ENCODE measurements at regions not wholly inside any gene's neighbourhood (a gene's known extent, or its start where the extent isn't known, plus 50 kb on each side); places are given as distances from the start of the nearest gene placed in this dataset.

DNA sequence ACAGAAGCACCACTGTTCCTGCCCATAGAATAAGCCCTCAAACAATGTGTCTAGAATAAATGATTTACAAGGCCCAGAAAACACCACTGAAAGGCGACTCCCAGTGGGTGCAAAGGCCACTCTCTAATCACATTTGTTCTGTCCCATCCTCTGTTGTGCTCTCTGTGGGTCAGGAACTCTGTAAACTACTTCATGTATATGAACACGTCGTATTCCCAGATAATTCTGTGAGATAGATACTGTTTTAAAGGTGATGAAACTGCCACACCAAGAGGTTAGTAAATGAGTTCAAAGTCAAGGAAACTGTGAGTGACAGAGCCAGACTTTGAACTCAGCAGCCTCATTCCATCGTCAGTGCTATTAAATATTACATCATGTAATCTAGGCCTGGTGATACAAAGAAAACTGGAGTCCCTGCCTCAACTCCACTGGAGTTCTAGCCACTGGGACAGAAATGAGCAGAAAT, 269.7 kb upstream of the DCC start:
- Histone ChIP-seq H3K9me3 (ENCODE audit: control insufficient read depth, low read length) (no peaks in the 10 kb centered on the region), H3K27ac (ENCODE audit: low read length) (no peak overlapping the region), H3K27me3 (ENCODE audit: control insufficient read depth, insufficient read depth) (no peaks in the 10 kb centered on the region), H3K4me1 (ENCODE audit: control insufficient read depth, insufficient read depth, low read length) (no peaks in the 10 kb centered on the region), H3K4me3 (ENCODE audit: low read length) (no peak overlapping the region)
- DNase-seq (no peak), ATAC-seq (no peak)
- WGBS = 51% methylated on average over 4 of the region's 4 CpGs
- intact Hi-C loops (cut with DNase I) = no loop called here

DNA sequence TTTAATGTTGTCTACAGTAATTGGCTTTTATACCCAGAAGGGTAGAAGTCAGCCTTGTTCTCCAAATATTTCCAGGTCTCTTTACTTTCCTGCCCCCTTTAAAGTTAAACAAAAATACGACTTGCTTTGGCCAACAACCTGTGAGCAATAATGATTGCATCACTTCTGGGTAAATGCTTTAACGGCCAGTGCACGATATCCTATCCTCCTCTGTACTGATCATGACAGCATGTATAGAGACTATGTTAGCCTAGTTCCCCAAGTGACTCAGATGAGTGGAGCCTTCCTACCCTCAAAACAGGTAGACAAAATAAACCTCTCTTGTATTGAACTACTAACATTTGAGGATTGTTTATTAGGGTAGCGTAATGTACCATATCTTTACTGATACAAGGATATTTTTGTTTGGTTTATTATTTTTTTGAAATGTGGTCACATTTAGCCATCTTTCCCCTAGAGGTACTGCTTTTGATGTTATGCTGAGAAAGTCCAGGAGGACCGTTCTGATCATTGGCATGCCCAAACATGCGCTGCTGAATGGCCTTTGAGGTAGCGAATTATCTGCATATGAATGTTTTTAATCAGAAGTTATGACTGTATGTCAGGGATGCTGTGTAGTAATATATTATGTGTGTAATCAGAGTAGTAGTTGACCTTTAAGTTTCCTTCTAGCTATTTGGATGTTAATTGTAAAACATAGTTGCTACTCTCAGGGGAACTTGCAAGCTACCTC, 262.6 kb upstream of the DCC start:
- Histone ChIP-seq H3K9me3 (ENCODE audit: control insufficient read depth, low read length) (no peaks in the 10 kb centered on the region), H3K27ac (ENCODE audit: low read length) (no peak overlapping the region), H3K4me1 (ENCODE audit: control insufficient read depth, insufficient read depth, low read length) (no peaks in the 10 kb centered on the region), H3K27me3 (ENCODE audit: control insufficient read depth, insufficient read depth) (no peaks in the 10 kb centered on the region), H3K4me3 (ENCODE audit: low read length) (no peak overlapping the region)
- no peak for DNase-seq
- no peak for ATAC-seq
- intact Hi-C loops (cut with DNase I) = no loop called here
- 87% methylated on average over 7 of the region's 7 CpGs for WGBS

DNA sequence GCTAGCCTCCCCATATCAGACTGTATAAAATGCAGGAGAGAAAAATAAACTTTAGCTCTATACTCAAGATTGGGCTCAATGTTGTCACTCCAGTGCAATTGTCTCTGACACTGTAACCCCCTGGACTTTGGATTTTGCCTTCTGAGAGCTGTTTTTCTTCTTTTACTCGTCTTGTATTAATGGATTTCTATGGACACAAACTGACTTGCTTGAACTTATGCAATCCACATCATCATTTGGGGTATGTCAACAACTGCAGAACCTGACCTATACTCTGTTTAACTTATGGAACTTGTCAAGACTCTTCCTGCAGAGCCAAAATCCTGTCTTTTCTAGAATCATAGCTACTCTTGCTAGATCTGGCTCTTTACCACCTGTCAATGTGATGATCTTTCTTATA, 257.8 kb upstream of the DCC start:
- DNase-seq = no peak
- H3K27me3 ChIP-seq (ENCODE audit: control insufficient read depth, insufficient read depth) = no peaks in the 10 kb centered on the region
- WGBS = 16% methylated on average over 1 of the region's 1 CpG
- no peaks in the 10 kb centered on the region for H3K4me1 ChIP-seq (ENCODE audit: control insufficient read depth, insufficient read depth, low read length)
- ATAC-seq = no peak
- H3K9me3 ChIP-seq (ENCODE audit: control insufficient read depth, low read length) = no peaks in the 10 kb centered on the region
- no peak overlapping the region for H3K4me3 ChIP-seq (ENCODE audit: low read length)
- intact Hi-C loops (cut with DNase I) = no loop called here
- no peak overlapping the region for H3K27ac ChIP-seq (ENCODE audit: low read length)

DNA sequence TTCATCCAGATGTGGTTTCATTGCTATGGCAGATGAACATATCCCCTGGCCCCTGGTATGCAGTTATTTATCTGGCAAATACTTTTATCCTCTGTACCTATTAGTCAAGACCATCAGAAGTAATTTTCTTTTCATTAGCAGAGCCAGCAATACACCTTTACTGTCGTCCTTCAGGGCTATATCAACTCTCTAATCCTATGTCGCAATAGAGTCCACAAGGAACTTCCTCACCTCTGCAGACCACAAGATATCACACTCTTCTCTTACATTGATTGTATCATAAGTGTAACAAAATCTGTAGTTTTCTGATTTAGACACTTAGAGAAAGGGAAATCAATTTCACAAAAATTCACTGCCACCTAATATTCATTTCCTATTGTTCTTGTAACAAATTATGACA, 252.9 kb upstream of the DCC start:
- Histone ChIP-seq H3K27ac (ENCODE audit: low read length) (no peak overlapping the region), H3K4me1 (ENCODE audit: control insufficient read depth, insufficient read depth, low read length) (no peaks in the 10 kb centered on the region), H3K4me3 (ENCODE audit: low read length) (no peak overlapping the region), H3K9me3 (ENCODE audit: control insufficient read depth, low read length) (no peaks in the 10 kb centered on the region), H3K27me3 (ENCODE audit: control insufficient read depth, insufficient read depth) (no peaks in the 10 kb centered on the region)
- no peak for DNase-seq
- intact Hi-C loops (cut with DNase I) = no loop called here
- no peak for ATAC-seq
- WGBS = 63% methylated on average over 2 of the region's 2 CpGs

GRCh38 chr18:52090005-52090404, 250.0 kb upstream of the DCC start:
- Histone ChIP-seq H3K27me3 (ENCODE audit: control insufficient read depth, insufficient read depth) (no peaks in the 10 kb centered on the region), H3K9me3 (ENCODE audit: control insufficient read depth, low read length) (no peaks in the 10 kb centered on the region), H3K27ac (ENCODE audit: low read length) (no peak overlapping the region), H3K4me3 (ENCODE audit: low read length) (no peak overlapping the region), H3K4me1 (ENCODE audit: control insufficient read depth, insufficient read depth, low read length) (no peaks in the 10 kb centered on the region)
- ATAC-seq = no peak
- intact Hi-C loops (cut with DNase I) = no loop called here
- no peak for DNase-seq

- H3K4me3 ChIP-seq (ENCODE audit: low read length) = no peak overlapping the region
- H3K27ac ChIP-seq (ENCODE audit: low read length) = no peak overlapping the region
- H3K9me3 ChIP-seq (ENCODE audit: control insufficient read depth, low read length) = no peaks in the 10 kb centered on the region
- H3K27me3 ChIP-seq (ENCODE audit: control insufficient read depth, insufficient read depth) = no peaks in the 10 kb centered on the region
- 84% methylated on average over 1 of the region's 1 CpG for WGBS
- no peaks in the 10 kb centered on the region for H3K4me1 ChIP-seq (ENCODE audit: control insufficient read depth, insufficient read depth, low read length)
- intact Hi-C loops (cut with DNase I) = no loop called here
- no peak for ATAC-seq
- no peak for DNase-seq
These were observed 246.8 kb upstream of the DCC start for GRCh38 chr18:52093171-52093570.

DNA sequence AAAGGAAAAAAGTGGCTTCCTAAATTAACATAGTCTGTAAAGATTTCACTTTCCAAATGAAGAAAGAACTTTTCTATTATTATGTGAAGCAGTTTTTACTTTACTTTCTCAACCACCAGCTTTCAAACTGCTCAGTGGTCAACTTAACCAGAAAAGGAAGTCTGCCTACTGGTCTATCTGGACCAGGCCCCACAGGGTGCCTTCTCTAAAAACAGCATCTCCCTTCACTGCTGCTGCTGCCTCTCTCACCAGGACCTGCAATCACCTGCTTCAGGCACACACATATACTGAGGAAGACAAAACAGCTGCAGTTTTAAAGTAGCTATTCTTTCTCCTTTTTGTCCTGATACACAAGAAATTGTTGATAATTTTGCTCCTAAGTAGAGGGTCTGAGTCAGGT, 221.3 kb upstream of the DCC start:
- no peak overlapping the region for H3K27ac ChIP-seq (ENCODE audit: low read length)
- H3K9me3 ChIP-seq (ENCODE audit: control insufficient read depth, low read length) = no peaks in the 10 kb centered on the region
- H3K27me3 ChIP-seq (ENCODE audit: control insufficient read depth, insufficient read depth) = no peaks in the 10 kb centered on the region
- H3K4me3 ChIP-seq (ENCODE audit: low read length) = no peak overlapping the region
- intact Hi-C loops (cut with DNase I) = no loop called here
- no peak for ATAC-seq
- DNase-seq = no peak
- H3K4me1 ChIP-seq (ENCODE audit: control insufficient read depth, insufficient read depth, low read length) = no peaks in the 10 kb centered on the region

DNA sequence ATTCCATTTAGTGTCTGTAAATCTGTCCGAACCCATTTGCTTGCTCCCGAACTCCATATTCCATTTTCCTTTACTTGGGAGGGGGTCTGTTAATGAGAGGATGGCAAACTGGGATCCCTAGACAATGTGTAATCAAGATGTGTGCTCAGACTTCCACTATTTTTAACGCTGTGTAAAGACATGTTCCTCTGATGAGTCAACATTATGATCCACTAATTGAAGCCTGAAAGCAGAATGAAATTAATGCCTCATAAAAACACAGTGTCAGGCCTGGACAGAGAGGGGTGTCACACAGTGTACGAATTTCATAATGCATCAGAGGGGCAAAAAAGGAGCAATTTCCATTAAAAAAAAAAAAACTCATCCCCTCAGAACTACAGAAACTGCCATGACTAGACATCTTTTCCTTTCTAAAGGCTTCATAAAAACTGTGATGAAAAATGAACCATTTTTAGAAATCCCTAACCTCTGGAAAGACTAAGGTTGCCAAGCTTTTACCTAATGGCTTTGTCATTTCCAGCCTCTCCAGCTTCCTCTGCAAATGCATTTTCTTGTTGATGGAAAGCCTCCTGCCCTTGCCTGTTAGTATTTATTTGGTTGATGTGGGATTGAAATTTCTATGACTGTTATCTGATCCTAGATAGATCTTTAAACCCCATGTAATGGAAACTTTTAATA, 209.2 kb upstream of the DCC start:
- H3K27me3 ChIP-seq (ENCODE audit: control insufficient read depth, insufficient read depth) = no peaks in the 10 kb centered on the region
- no peaks in the 10 kb centered on the region for H3K4me1 ChIP-seq (ENCODE audit: control insufficient read depth, insufficient read depth, low read length)
- ATAC-seq (no peak), DNase-seq (no peak)
- H3K27ac ChIP-seq (ENCODE audit: low read length) = no peak overlapping the region
- H3K9me3 ChIP-seq (ENCODE audit: control insufficient read depth, low read length) = no peaks in the 10 kb centered on the region
- intact Hi-C loops (cut with DNase I) = no loop called here
- H3K4me3 ChIP-seq (ENCODE audit: low read length) = no peak overlapping the region
- WGBS = 51% methylated on average over 4 of the region's 4 CpGs

GRCh38 chr18:52131845-52132244, 208.2 kb upstream of the DCC start:
- WGBS = 70% methylated on average over 3 of the region's 3 CpGs
- Histone ChIP-seq H3K27me3 (ENCODE audit: control insufficient read depth, insufficient read depth) (no peaks in the 10 kb centered on the region), H3K9me3 (ENCODE audit: control insufficient read depth, low read length) (no peaks in the 10 kb centered on the region), H3K4me1 (ENCODE audit: control insufficient read depth, insufficient read depth, low read length) (no peaks in the 10 kb centered on the region), H3K4me3 (ENCODE audit: low read length) (no peak overlapping the region), H3K27ac (ENCODE audit: low read length) (no peak overlapping the region)
- ATAC-seq (no peak), DNase-seq (no peak)
- intact Hi-C loops (cut with DNase I) = no loop called here

- intact Hi-C loops (cut with DNase I) = no loop called here
These were observed 203.5 kb upstream of the DCC start for GRCh38 chr18:52136532-52136931.

GRCh38 chr18:52140986-52141385, 199.0 kb upstream of the DCC start:
- Histone ChIP-seq H3K9me3 (ENCODE audit: control insufficient read depth, low read length) (no peaks in the 10 kb centered on the region), H3K27me3 (ENCODE audit: control insufficient read depth, insufficient read depth) (no peaks in the 10 kb centered on the region), H3K27ac (ENCODE audit: low read length) (no peak overlapping the region), H3K4me1 (ENCODE audit: control insufficient read depth, insufficient read depth, low read length) (no peaks in the 10 kb centered on the region), H3K4me3 (ENCODE audit: low read length) (no peak overlapping the region)
- WGBS = 55% methylated on average over 6 of the region's 6 CpGs
- DNase-seq (no peak), ATAC-seq (no peak)
- intact Hi-C loops (cut with DNase I) = no loop called here

More at GRCh38 chr18:52136532-52136931, 203.5 kb upstream of the DCC start:
- H3K4me3 ChIP-seq (ENCODE audit: low read length) = no peak overlapping the region
- DNase-seq = no peak
- H3K9me3 ChIP-seq (ENCODE audit: control insufficient read depth, low read length) = no peaks in the 10 kb centered on the region
- H3K27me3 ChIP-seq (ENCODE audit: control insufficient read depth, insufficient read depth) = no peaks in the 10 kb centered on the region
- no peak for ATAC-seq
- no peaks in the 10 kb centered on the region for H3K4me1 ChIP-seq (ENCODE audit: control insufficient read depth, insufficient read depth, low read length)
- no peak overlapping the region for H3K27ac ChIP-seq (ENCODE audit: low read length)

- ATAC-seq (no peak), DNase-seq (no peak)
- Histone ChIP-seq H3K4me1 (ENCODE audit: control insufficient read depth, insufficient read depth, low read length) (no peaks in the 10 kb centered on the region), H3K27ac (ENCODE audit: low read length) (no peak overlapping the region), H3K27me3 (ENCODE audit: control insufficient read depth, insufficient read depth) (no peaks in the 10 kb centered on the region), H3K4me3 (ENCODE audit: low read length) (no peak overlapping the region), H3K9me3 (ENCODE audit: control insufficient read depth, low read length) (no peaks in the 10 kb centered on the region)
- intact Hi-C loops (cut with DNase I) = no loop called here
- 78% methylated on average over 2 of the region's 2 CpGs for WGBS
These were observed 189.9 kb upstream of the DCC start for GRCh38 chr18:52150050-52150449.
